GM12878 (cell line): ENCODE measurements at regions not wholly inside any gene's neighbourhood (a gene's known extent, or its start where the extent isn't known, plus 50 kb on each side); places are given as distances from the start of the nearest gene placed in this dataset.

Experiments used
- ATAC-seq: fragments of 200-7000 bp; cut with Tn5 transposase; 3 replicates; pipeline ENCODE4 v1.9.1; 2020; ENCODE audit warnings: mild to moderate bottlenecking, moderate library complexity
- BruUV-seq: library from RNA; stranded (reverse); fragments of 400-500 nt; replicated peaks from 2 replicates; lab custom pipeline; 2021; lab: Mats Ljungman, UMichigan
- CTCF ChIA-PET: fragments of 300-600 bp; sonication (Branson Sonifier 250); formaldehyde crosslinking; extraction: SDS; loops from one replicate; lab custom pipeline; 2021; ENCODE audit warnings: inconsistent platforms; lab: Yijun Ruan, JAX
- POLR2A ChIA-PET: fragments of 350-600 bp; formaldehyde crosslinking; extraction: SDS; loops from one replicate; lab custom pipeline; 2021; ENCODE audit warnings: inconsistent platforms; lab: Charles Lee
- RAD21 ChIA-PET: fragments of 300-600 bp; sonication (Branson Sonifier 250); formaldehyde crosslinking; loops from one replicate; lab custom pipeline; 2023; ENCODE audit warnings: antibody characterized with exemption; ENCODE audit not compliant: unreplicated experiment; lab: Charles Lee
- SMC1A ChIA-PET: fragments of 300-600 bp; sonication (Branson Sonifier 250); formaldehyde crosslinking; loops from one replicate; lab custom pipeline; 2023; ENCODE audit not compliant: unreplicated experiment, uncharacterized antibody; lab: Charles Lee
- DNase-seq: peaks from one replicate; pipeline ENCODE4 v3.0.0-alpha.2; 2011; ENCODE audit warnings: low read depth, low spot score
- FAIRE-seq: peaks from 3 replicates; lab custom pipeline; 2011; peaks lifted over from hg19 to GRCh38; lab: Jason Lieb, UNC
- H2AFZ ChIP-seq: 2 replicates; pipeline ENCODE4 v1.6.0; 2011; ENCODE audit warnings: low read depth, low read length, control low read depth; ENCODE audit not compliant: control insufficient read depth
- H3K27ac ChIP-seq: 2 replicates; pipeline ENCODE4 v1.5.1; 2011; ENCODE audit warnings: control low read depth; ENCODE audit not compliant: control insufficient read depth, insufficient read depth
- H3K27me3 ChIP-seq, 2 experiments: replicated peaks in 1 of 2; 2 replicates each; pipeline versions ENCODE4 v1.6.0 to v1.6.1; 2011; ENCODE audit warnings: low read length in 1 of 2; ENCODE audit not compliant: control insufficient read depth in 2 of 2, insufficient read depth in 2 of 2
- H3K36me3 ChIP-seq, 2 experiments: 2 replicates each; pipeline ENCODE4 v1.5.1; 2011; ENCODE audit warnings: low read length in 1 of 2; ENCODE audit not compliant: control insufficient read depth in 2 of 2, insufficient read depth in 2 of 2
- H3K4me1 ChIP-seq: 2 replicates; pipeline ENCODE4 v1.6.1; 2011; ENCODE audit warnings: mild to moderate bottlenecking, low read length, moderate library complexity, mixed read lengths; ENCODE audit not compliant: control insufficient read depth, insufficient read depth
- H3K4me2 ChIP-seq: 2 replicates; pipeline ENCODE4 v1.6.0; 2011; ENCODE audit warnings: control low read depth; ENCODE audit not compliant: control insufficient read depth, insufficient read depth
- H3K4me3 ChIP-seq: fragments of 200-600 bp; sonication (generic); 2 replicates; pipeline ENCODE4 v1.5.1; 2016
- H3K79me2 ChIP-seq: 2 replicates; pipeline ENCODE4 v1.6.0; 2011; ENCODE audit warnings: low read length; ENCODE audit not compliant: control insufficient read depth, insufficient read depth
- H3K9ac ChIP-seq: 2 replicates; pipeline ENCODE4 v1.8.0; 2011; ENCODE audit warnings: low read length, control low read depth, mixed read lengths; ENCODE audit not compliant: control insufficient read depth, insufficient read depth
- H3K9me3 ChIP-seq: replicated peaks from 3 replicates; pipeline ENCODE4 v1.5.1; 2011; ENCODE audit warnings: mild to moderate bottlenecking, low read length; ENCODE audit not compliant: control insufficient read depth, insufficient read depth
- H4K20me1 ChIP-seq: 2 replicates; pipeline ENCODE4 v1.6.0; 2011; ENCODE audit not compliant: control insufficient read depth, insufficient read depth
- BCL11A ChIP-seq: IDR thresholded peaks from 2 replicates; pipeline ENCODE4 v1.6.1; 2011; ENCODE audit warnings: low read depth, low read length
- BRCA1 ChIP-seq: IDR thresholded peaks from 2 replicates; pipeline ENCODE4 v1.6.1; 2011; ENCODE audit warnings: low read depth, low read length, improper control_type of control experiment
- CBFB ChIP-seq: IDR thresholded peaks from 2 replicates; pipeline ENCODE4 v1.6.1; 2016; ENCODE audit warnings: antibody characterized with exemption, low read depth
- CEBPB ChIP-seq, 2 experiments: fragments of 150-350 bp in 1 of 2; IDR thresholded peaks; 2 replicates each; pipeline ENCODE4 v1.6.1; 2012 to 2014; ENCODE audit warnings: low read depth in 2 of 2, low read length in 2 of 2, borderline replicate concordance in 1 of 2, inconsistent platforms in 1 of 2
- CHD2 ChIP-seq: IDR thresholded peaks from 2 replicates; pipeline ENCODE4 v1.6.1; 2011; ENCODE audit warnings: low read depth, low read length, improper control_type of control experiment, borderline replicate concordance
- HDAC6 ChIP-seq: fragments of 200-600 bp; sonication (generic); IDR thresholded peaks from one replicate; pipeline ENCODE4 v1.8.0; 2017; ENCODE audit warnings: antibody characterized with exemption; ENCODE audit not compliant: unreplicated experiment
- IKZF1 ChIP-seq: fragments of 450-650 bp; conservative IDR thresholded peaks from 2 replicates; pipeline ENCODE4 v1.6.1; 2017; ENCODE audit warnings: antibody characterized with exemption, mild to moderate bottlenecking
- KAT2A ChIP-seq: conservative IDR thresholded peaks from 2 replicates; pipeline ENCODE4 v1.6.1; 2011; ENCODE audit warnings: low read depth, low read length; ENCODE audit not compliant: control insufficient read depth
- KLF5 ChIP-seq: fragments of 450-650 bp; IDR thresholded peaks from 2 replicates; pipeline ENCODE4 v1.6.1; 2014; ENCODE audit warnings: mild to moderate bottlenecking; ENCODE audit not compliant: partially characterized antibody
- MEF2A ChIP-seq: IDR thresholded peaks from 2 replicates; pipeline ENCODE4 v1.6.1; 2011; ENCODE audit warnings: low read depth, mild to moderate bottlenecking, low read length, moderate library complexity; ENCODE audit not compliant: insufficient read depth
- MEF2B ChIP-seq: fragments of 450-650 bp; IDR thresholded peaks from 2 replicates; pipeline ENCODE4 v1.6.1; 2018; ENCODE audit warnings: mild to moderate bottlenecking, moderate library complexity; ENCODE audit not compliant: partially characterized antibody, poor library complexity, severe bottlenecking
- NR2C2 ChIP-seq: IDR thresholded peaks from 2 replicates; pipeline ENCODE4 v1.6.1; 2011; ENCODE audit warnings: borderline replicate concordance, low read depth; ENCODE audit not compliant: control insufficient read depth, insufficient read length
- POLR2AphosphoS2 ChIP-seq: IDR thresholded peaks from 2 replicates; pipeline ENCODE4 v1.6.1; 2011; ENCODE audit warnings: low read depth, mild to moderate bottlenecking, low read length, improper control_type of control experiment, moderate library complexity
- POU2F2 ChIP-seq: IDR thresholded peaks from 3 replicates; pipeline ENCODE4 v1.6.1; 2011; ENCODE audit warnings: low read depth, mild to moderate bottlenecking, low read length, borderline replicate concordance
- RUNX3 ChIP-seq: IDR thresholded peaks from 2 replicates; pipeline ENCODE4 v1.6.1; 2012; ENCODE audit warnings: low read length, inconsistent platforms
- SP1 ChIP-seq: IDR thresholded peaks from one replicate; pipeline ENCODE4 v1.6.1; 2011; ENCODE audit warnings: low read depth, low read length
- YBX1 ChIP-seq: fragments of 450-650 bp; IDR thresholded peaks from 2 replicates; pipeline ENCODE4 v1.6.1; 2016; ENCODE audit warnings: antibody characterized with exemption
- ZNF274 ChIP-seq: IDR thresholded peaks from one replicate; pipeline ENCODE4 v1.8.0; 2011; ENCODE audit not compliant: insufficient read length, insufficient read depth
- WGBS: methylation state at CpG from one replicate; pipeline ENCODE4 v1.1.6; 2016; ENCODE audit warnings: low lambda C conversion rate; ENCODE audit not compliant: insufficient replicate concordance, insufficient coverage; ENCODE audit errors: missing lambda C conversion rate; 5-methylcytosine and 5-hydroxymethylcytosine counted together
- in situ Hi-C: fragments of 300-500 bp; cut with MboI; formaldehyde crosslinking; loops from 9 replicates; pipeline ENCODE4 v1.14.3; 2018; ENCODE audit warnings: mixed read lengths
- intact Hi-C: fragments of 100-400 bp; cut with micrococcal nuclease; formaldehyde crosslinking; loops from one replicate; pipeline ENCODE4 v1.14.2; 2022; ENCODE audit not compliant: unreplicated experiment
- TF ChIP-seq, protein P1 (sequence below): fragments of 450-650 bp; formaldehyde crosslinking; IDR thresholded peaks from 2 replicates; pipeline ENCODE4 v1.4.0; 2020; ENCODE audit warnings: mild to moderate bottlenecking, moderate library complexity
- TF ChIP-seq, protein P2 (sequence below): fragments of 450-650 bp; IDR thresholded peaks from 2 replicates; pipeline ENCODE4 v1.6.1; 2018; ENCODE audit warnings: borderline replicate concordance, mild to moderate bottlenecking; ENCODE audit not compliant: partially characterized antibody

- no peak for TF ChIP-seq POU2F2
- TF ChIP-seq SP1: no peak
- TF ChIP-seq KAT2A: no peak
- TF ChIP-seq KLF5: no peak
- no peak for TF ChIP-seq YBX1
- TF ChIP-seq, protein P1, sequence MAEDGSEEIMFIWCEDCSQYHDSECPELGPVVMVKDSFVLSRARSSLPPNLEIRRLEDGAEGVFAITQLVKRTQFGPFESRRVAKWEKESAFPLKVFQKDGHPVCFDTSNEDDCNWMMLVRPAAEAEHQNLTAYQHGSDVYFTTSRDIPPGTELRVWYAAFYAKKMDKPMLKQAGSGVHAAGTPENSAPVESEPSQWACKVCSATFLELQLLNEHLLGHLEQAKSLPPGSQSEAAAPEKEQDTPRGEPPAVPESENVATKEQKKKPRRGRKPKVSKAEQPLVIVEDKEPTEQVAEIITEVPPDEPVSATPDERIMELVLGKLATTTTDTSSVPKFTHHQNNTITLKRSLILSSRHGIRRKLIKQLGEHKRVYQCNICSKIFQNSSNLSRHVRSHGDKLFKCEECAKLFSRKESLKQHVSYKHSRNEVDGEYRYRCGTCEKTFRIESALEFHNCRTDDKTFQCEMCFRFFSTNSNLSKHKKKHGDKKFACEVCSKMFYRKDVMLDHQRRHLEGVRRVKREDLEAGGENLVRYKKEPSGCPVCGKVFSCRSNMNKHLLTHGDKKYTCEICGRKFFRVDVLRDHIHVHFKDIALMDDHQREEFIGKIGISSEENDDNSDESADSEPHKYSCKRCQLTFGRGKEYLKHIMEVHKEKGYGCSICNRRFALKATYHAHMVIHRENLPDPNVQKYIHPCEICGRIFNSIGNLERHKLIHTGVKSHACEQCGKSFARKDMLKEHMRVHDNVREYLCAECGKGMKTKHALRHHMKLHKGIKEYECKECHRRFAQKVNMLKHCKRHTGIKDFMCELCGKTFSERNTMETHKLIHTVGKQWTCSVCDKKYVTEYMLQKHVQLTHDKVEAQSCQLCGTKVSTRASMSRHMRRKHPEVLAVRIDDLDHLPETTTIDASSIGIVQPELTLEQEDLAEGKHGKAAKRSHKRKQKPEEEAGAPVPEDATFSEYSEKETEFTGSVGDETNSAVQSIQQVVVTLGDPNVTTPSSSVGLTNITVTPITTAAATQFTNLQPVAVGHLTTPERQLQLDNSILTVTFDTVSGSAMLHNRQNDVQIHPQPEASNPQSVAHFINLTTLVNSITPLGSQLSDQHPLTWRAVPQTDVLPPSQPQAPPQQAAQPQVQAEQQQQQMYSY (CRISPR knock-in tag): no peak
- TF ChIP-seq POLR2AphosphoS2: no peak
- no peak for TF ChIP-seq MEF2B
- no peak for TF ChIP-seq CBFB
- no peak for TF ChIP-seq NR2C2
- TF ChIP-seq, protein P2, sequence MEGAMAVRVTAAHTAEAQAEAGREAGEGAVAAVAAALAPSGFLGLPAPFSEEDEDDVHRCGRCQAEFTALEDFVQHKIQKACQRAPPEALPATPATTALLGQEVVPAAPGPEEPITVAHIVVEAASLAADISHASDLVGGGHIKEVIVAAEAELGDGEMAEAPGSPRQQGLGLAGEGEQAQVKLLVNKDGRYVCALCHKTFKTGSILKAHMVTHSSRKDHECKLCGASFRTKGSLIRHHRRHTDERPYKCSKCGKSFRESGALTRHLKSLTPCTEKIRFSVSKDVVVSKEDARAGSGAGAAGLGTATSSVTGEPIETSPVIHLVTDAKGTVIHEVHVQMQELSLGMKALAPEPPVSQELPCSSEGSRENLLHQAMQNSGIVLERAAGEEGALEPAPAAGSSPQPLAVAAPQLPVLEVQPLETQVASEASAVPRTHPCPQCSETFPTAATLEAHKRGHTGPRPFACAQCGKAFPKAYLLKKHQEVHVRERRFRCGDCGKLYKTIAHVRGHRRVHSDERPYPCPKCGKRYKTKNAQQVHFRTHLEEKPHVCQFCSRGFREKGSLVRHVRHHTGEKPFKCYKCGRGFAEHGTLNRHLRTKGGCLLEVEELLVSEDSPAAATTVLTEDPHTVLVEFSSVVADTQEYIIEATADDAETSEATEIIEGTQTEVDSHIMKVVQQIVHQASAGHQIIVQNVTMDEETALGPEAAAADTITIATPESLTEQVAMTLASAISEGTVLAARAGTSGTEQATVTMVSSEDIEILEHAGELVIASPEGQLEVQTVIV: no peak
- no peak for TF ChIP-seq IKZF1
- no peak for TF ChIP-seq ZNF274
- no peak for TF ChIP-seq CHD2
- no peak for TF ChIP-seq CEBPB (IDR thresholded peaks at IDR 0.05; ENCODE audit: borderline replicate concordance in 1 of 2, low read depth in 2 of 2, low read length in 2 of 2)
- TF ChIP-seq BCL11A: no peak
- TF ChIP-seq RUNX3: no peak
- no peak for TF ChIP-seq MEF2A
- no peak for TF ChIP-seq HDAC6
- TF ChIP-seq BRCA1: no peak
- H3K36me3 ChIP-seq: no peaks in the 10 kb centered on the region
- CTCF ChIA-PET: interaction anchor here (0.6 to 1.9 kb wide), 3 partner anchors 14 to 1756 kb away, joined by 3 to 6 read pairs (median 4); no protein-coding TSS in a partner anchor
- intact Hi-C loops: no loop called here
- in situ Hi-C loops: no loop called here
- no TSS peak for BruUV-seq
- FAIRE-seq: no peak
- H3K27ac ChIP-seq: no peak overlapping the region
- no peaks in the 10 kb centered on the region for H3K9me3 ChIP-seq
- no peak overlapping the region for H3K4me3 ChIP-seq
- H3K4me1 ChIP-seq: no peaks in the 10 kb centered on the region
- 94% methylated on average over 2 of the region's 2 CpGs for WGBS
- DNase-seq: no peak
- no peaks in the 10 kb centered on the region for H3K27me3 ChIP-seq
- H3K79me2 ChIP-seq: no peaks in the 10 kb centered on the region
- no peaks in the 10 kb centered on the region for H4K20me1 ChIP-seq
- H3K9ac ChIP-seq: no peak overlapping the region
- POLR2A ChIA-PET: no interaction called here
- H2AFZ ChIP-seq: no peak overlapping the region
- RAD21 ChIA-PET: no interaction called here
- H3K4me2 ChIP-seq: no peak overlapping the region
- SMC1A ChIA-PET: no interaction called here
- no peak for ATAC-seq
Observed at GRCh38 chr2:143996974-143997373, 522.9 kb downstream of the ZEB2 start.
